ENCODE measurements at regions not wholly inside any gene's neighbourhood (a gene's known extent, or its start where the extent isn't known, plus 50 kb on each side); places are given as distances from the start of the nearest gene placed in this dataset.

- TF ChIP-seq, protein P1, sequence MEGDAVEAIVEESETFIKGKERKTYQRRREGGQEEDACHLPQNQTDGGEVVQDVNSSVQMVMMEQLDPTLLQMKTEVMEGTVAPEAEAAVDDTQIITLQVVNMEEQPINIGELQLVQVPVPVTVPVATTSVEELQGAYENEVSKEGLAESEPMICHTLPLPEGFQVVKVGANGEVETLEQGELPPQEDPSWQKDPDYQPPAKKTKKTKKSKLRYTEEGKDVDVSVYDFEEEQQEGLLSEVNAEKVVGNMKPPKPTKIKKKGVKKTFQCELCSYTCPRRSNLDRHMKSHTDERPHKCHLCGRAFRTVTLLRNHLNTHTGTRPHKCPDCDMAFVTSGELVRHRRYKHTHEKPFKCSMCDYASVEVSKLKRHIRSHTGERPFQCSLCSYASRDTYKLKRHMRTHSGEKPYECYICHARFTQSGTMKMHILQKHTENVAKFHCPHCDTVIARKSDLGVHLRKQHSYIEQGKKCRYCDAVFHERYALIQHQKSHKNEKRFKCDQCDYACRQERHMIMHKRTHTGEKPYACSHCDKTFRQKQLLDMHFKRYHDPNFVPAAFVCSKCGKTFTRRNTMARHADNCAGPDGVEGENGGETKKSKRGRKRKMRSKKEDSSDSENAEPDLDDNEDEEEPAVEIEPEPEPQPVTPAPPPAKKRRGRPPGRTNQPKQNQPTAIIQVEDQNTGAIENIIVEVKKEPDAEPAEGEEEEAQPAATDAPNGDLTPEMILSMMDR (conservative IDR thresholded peaks at IDR 0.05 in 1 of 2, IDR thresholded peaks at IDR 0.05 in 1 of 2; ENCODE audit: low read depth in 1 of 2, low read length in 2 of 2) = no peak
- no peak for TF ChIP-seq EZH2 (IDR thresholded peaks at IDR 0.05; ENCODE audit: low read length, missing control alignments)
These were observed 101.3 kb downstream of the IYD start for GRCh38 chr6:150470131-150470530.
